AG09309 (cell line): ENCODE measurements at regions not wholly inside any gene's neighbourhood (a gene's known extent, or its start where the extent isn't known, plus 50 kb on each side); places are given as distances from the start of the nearest gene placed in this dataset.

Experiments used
- DNase-seq: peaks from one replicate; pipeline ENCODE4 v3.0.0-alpha.2; 2010; ENCODE audit warnings: low read depth
- H3K4me3 ChIP-seq: 2 replicates; pipeline ENCODE4 v1.5.1; 2011; ENCODE audit warnings: mild to moderate bottlenecking, low read depth, low read length, moderate library complexity; ENCODE audit not compliant: control insufficient read depth
- CTCF ChIP-seq: IDR thresholded peaks from 2 replicates; pipeline ENCODE4 v1.5.1; 2011; ENCODE audit warnings: mild to moderate bottlenecking, low read depth, low read length, inconsistent platforms; ENCODE audit not compliant: insufficient read depth, control insufficient read depth; ENCODE audit errors: missing control alignments

- no peak for TF ChIP-seq CTCF
- H3K4me3 ChIP-seq = no peak overlapping the region
- DNase-seq = no peak
Observed at GRCh38 chr3:35422101-35422500, 217.2 kb upstream of the ARPP21 start.

GRCh38 chr3:35422836-35423601 lies 216.3 kb upstream of the ARPP21 start:
- no peak for DNase-seq
- no peak overlapping the region for H3K4me3 ChIP-seq
- TF ChIP-seq CTCF = no peak

GRCh38 chr3:35426366-35426958 lies 212.9 kb upstream of the ARPP21 start:
- no peak overlapping the region for H3K4me3 ChIP-seq
- no peak for TF ChIP-seq CTCF
- DNase-seq = no peak

GRCh38 chr3:35437381-35437780 lies 201.9 kb upstream of the ARPP21 start:
- no peak overlapping the region for H3K4me3 ChIP-seq
- TF ChIP-seq CTCF = no peak
- DNase-seq = no peak

GRCh38 chr3:35438101-35438500 lies 201.2 kb upstream of the ARPP21 start:
- no peak overlapping the region for H3K4me3 ChIP-seq
- no peak for DNase-seq
- no peak for TF ChIP-seq CTCF

GRCh38 chr3:35439663-35440062 lies 199.7 kb upstream of the ARPP21 start:
- TF ChIP-seq CTCF = no peak
- no peak for DNase-seq

More at GRCh38 chr3:35439663-35440062, 199.7 kb upstream of the ARPP21 start:
- H3K4me3 ChIP-seq = no peak overlapping the region
